Testis (tissue), 2 donors: ENCODE measurements at regions not wholly inside any gene's neighbourhood (a gene's known extent, or its start where the extent isn't known, plus 50 kb on each side); places are given as distances from the start of the nearest gene placed in this dataset.

Experiments used
- POLR2A ChIP-seq: fragments of 450-650 bp; IDR thresholded peaks from one replicate; pipeline ENCODE4 v1.6.1; 2017; ENCODE audit warnings: antibody characterized with exemption, mild to moderate bottlenecking, moderate library complexity
- TF ChIP-seq, protein P1 (sequence below), 3 experiments: fragments of 450-650 bp in 2 of 3; fragments of 200-600 bp in 1 of 3; sonication (generic) in 1 of 3; IDR thresholded peaks; one replicate each; pipeline ENCODE4 v1.5.1; 2016 to 2019; ENCODE audit warnings: antibody characterized with exemption in 3 of 3, mild to moderate bottlenecking in 2 of 3, moderate library complexity in 1 of 3

DNA sequence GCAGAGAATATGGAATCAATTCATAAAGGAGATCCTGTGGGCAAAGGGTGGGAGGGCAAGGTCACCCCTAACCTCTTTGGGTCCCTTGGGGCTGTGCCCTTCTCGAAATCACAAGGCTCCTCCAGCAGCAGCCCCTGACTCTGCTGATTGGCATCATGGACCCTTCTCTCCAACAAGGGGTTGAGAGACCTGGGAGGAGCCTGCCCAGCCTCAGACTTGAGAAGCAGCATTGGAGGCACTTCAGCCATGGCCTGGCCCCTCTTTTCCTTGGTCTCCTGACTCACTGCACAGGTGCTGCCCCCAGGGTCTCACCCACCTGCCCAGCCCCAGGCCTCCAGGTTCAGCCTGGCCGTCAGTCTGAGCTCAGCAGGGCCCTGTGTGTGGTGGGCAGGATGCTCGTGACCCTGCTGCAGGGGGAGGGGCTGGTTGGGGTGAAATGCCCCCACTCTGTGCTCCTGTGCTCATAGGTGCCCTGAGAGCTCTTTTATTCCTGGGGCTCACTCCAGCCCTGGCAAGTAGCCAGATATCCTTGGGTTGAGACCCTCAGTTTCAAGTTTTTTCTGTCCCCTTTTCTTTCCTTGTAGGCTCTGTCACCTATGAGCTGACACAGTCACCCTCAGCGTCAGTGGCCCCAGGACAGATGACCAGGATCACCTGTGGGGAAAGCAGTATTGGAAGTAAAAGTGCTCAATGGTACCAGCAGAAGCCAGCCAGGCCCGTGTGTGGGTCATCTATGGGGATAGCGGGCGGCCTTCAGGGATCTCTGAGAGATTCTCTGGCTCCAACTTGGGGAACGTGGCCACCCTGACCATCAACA is 110.8 kb downstream of the GGTLC2 start:
- TF ChIP-seq POLR2A: no peak
- TF ChIP-seq, protein P1, sequence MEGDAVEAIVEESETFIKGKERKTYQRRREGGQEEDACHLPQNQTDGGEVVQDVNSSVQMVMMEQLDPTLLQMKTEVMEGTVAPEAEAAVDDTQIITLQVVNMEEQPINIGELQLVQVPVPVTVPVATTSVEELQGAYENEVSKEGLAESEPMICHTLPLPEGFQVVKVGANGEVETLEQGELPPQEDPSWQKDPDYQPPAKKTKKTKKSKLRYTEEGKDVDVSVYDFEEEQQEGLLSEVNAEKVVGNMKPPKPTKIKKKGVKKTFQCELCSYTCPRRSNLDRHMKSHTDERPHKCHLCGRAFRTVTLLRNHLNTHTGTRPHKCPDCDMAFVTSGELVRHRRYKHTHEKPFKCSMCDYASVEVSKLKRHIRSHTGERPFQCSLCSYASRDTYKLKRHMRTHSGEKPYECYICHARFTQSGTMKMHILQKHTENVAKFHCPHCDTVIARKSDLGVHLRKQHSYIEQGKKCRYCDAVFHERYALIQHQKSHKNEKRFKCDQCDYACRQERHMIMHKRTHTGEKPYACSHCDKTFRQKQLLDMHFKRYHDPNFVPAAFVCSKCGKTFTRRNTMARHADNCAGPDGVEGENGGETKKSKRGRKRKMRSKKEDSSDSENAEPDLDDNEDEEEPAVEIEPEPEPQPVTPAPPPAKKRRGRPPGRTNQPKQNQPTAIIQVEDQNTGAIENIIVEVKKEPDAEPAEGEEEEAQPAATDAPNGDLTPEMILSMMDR (IDR thresholded peaks at IDR 0.05): no peak
